Endothelial cell of hepatic sinusoid (primary cell): ENCODE measurements at regions not wholly inside any gene's neighbourhood (a gene's known extent, or its start where the extent isn't known, plus 50 kb on each side); places are given as distances from the start of the nearest gene placed in this dataset.

Source experiments
- in situ Hi-C: cut with HindIII; loops from 2 replicates; pipeline ENCODE4 v1.10.0; 2017; ENCODE audit warnings: low sequenced_read_pairs

- in situ Hi-C loops: no loop called here
These were observed 300.5 kb downstream of the NR2F1-AS1 start for GRCh38 chr5:93280518-93280917.

- in situ Hi-C loops: no loop called here
These were observed 301.6 kb downstream of the NR2F1-AS1 start for GRCh38 chr5:93279296-93279963.

GRCh38 chr5:93278896-93279295 is 302.1 kb downstream of the NR2F1-AS1 start:
- in situ Hi-C loops: no loop called here

DNA sequence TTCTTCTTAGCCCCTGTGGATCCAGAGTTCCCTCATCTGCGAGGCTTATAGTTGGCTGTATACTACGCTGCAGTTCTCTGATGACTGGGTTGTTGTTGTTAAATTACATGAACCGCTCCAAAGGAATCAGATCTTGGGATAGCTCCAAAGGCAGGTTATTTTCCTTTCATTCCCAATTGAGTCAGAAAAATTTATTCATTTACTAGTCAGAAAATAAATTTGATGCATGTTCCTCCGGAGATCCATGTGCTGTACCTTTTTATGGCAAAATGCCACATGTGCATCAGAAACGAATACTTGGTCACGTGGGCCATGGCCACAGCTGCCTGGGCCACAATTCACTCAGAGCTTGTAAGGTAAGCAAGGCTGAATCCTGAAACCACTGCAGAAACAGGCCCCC is 304.0 kb downstream of the NR2F1-AS1 start:
- in situ Hi-C loops: no loop called here

- in situ Hi-C loops: no loop called here
These were observed 305.6 kb downstream of the NR2F1-AS1 start for GRCh38 chr5:93275376-93275775.

DNA sequence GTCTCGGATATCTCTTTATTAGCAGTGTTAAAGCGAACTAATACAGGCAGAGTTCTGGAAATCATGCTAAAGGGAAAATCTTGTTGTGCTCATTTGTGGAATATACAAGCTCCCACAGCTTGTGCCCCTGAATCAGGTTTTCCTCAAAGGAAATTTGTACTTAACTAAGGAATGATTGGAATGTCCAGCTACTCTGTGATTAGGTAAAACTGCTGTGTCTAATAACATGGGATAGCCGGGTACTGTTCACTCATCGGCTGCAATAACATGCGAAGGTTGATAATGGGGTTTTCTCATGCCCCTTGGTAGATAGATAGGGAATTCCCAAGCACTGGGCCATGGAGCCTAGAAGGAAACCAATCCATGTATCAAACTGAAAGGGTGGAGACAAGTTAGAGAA is 306.7 kb downstream of the NR2F1-AS1 start:
- in situ Hi-C loops: loop anchor here (5.0 kb wide), 1 partner anchor 82 kb away; no protein-coding TSS in a partner anchor

GRCh38 chr5:93273176-93273575 is 307.8 kb downstream of the NR2F1-AS1 start:
- in situ Hi-C loops: loop anchor here (5.0 kb wide), 1 partner anchor 81 kb away; no protein-coding TSS in a partner anchor

DNA sequence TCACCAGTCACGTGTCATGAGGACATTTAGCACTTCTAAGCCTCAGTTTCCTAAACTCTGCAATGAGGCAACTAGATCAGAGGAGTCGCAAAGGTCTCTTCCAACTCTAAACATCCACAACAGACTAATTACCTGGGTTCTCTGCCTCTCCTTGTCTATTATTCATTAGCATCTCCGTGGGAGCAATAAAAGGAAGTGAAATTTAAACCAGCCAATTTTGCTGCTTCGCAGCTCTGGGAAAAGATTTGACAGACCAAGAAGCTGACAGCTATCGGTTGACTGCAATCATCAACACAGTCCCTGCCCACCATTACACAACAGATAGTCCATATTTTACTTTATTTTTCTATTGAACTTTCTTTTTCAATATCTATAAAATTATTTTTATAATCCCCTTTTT is 308.9 kb downstream of the NR2F1-AS1 start:
- in situ Hi-C loops: loop anchor here (5.0 kb wide), 1 partner anchor 80 kb away; no protein-coding TSS in a partner anchor

DNA sequence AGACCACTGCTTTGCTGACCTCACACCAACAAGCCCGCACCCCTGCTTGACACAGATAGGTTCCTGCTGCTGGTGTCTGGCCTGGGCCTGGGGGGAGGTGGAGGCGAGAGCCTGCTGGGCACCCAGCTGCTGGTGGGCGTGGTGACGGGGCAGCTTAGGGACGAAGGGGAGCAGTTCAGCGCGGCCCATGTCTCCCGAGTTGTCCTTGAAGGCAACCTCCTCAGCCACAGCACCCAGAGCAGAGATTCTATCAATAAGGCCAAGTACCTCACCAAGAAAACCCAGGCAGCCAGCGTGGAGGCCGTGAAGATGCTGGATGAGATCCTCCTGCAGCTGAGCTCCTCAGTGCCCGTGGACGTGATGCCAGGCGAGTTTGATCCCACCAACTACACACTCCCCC is 313.3 kb downstream of the NR2F1-AS1 start:
- in situ Hi-C loops: loop anchor here (5.0 kb wide), 1 partner anchor 35 kb away; no protein-coding TSS in a partner anchor

GRCh38 chr5:93267276-93267675 is 313.7 kb downstream of the NR2F1-AS1 start:
- in situ Hi-C loops: loop anchor here (5.0 kb wide), 1 partner anchor 35 kb away; no protein-coding TSS in a partner anchor

DNA sequence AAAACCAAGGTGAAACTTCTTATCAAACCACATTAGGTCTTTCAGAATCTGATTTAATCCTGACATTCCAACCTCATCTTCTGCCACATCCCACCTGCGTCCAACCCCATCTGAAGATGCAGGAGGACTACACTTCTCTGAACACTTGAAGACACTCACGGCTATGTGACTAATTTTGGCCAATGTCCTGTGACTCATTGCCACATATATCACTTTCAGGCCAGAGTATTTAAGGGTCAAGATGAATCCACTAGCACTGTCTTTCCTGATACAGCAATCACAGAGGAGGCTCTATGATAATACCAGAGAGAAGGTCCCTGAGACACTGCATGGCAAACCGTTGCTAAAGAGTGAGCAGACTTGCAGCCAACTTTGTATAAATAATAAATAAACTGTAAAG is 323.4 kb downstream of the NR2F1-AS1 start:
- in situ Hi-C loops: no loop called here

DNA sequence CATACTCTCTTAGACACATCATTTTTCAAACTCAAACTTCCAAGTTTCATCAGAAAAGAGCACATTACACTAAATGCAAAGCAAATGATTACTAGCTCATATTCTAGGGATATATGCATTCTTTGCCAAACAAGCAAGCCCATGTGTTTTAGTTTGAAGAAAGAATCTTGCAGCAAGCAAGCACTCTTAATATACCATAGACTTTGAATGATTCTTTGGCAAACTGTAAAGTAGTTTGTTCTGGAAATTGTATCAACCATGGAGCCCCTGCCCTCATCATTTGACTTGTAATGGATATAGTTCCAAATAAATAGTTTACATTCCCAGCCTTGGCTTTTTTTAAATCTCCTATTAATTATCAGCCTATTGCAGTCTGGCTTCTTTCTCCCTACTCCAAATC is 325.2 kb downstream of the NR2F1-AS1 start:
- in situ Hi-C loops: no loop called here

- in situ Hi-C loops: no loop called here
These were observed 328.9 kb downstream of the NR2F1-AS1 start for GRCh38 chr5:93252165-93252564.

GRCh38 chr5:93251347-93251746 is 329.7 kb downstream of the NR2F1-AS1 start:
- in situ Hi-C loops: no loop called here

DNA sequence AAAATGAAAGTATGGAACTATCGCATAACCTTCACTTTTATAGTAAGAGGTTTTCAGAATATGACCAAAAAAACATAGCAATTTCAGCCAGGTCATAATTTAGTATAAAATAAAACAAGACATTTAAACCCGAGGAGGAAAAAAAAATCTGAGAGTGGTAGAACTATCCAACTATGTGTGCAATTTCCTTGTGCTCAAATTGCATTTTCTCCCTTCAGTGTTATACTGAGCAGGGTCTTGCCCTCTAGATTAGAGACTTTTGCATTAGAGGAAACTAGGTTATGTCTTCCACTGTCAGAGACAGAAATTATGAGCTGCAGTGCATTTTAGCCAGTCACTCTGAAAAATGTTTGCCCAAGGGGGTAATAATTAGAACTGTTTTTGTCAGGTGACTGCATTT is 330.6 kb downstream of the NR2F1-AS1 start:
- in situ Hi-C loops: no loop called here

- in situ Hi-C loops: no loop called here
These were observed 331.2 kb downstream of the NR2F1-AS1 start for GRCh38 chr5:93249651-93250289.

DNA sequence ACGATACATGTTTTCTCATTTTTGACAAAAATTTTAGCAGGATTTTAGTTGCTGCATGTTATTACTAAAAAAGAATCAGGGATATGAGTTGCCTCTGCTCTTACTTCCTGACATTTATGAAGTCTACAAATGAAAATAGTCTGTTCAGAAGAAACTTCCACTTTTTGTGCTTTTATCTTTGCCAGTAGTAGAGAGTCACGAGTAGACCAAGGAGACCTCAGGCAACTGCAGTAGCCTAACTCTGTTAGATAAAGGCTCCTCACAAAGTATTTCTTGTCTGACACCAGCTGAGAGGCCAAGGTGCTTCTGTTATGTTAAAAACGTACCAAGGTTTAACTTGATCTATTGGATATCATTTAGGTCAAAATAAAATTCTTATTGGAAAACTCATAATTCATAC is 333.9 kb downstream of the NR2F1-AS1 start:
- in situ Hi-C loops: no loop called here

- in situ Hi-C loops: no loop called here
These were observed 334.7 kb downstream of the NR2F1-AS1 start for GRCh38 chr5:93246090-93246855.

DNA sequence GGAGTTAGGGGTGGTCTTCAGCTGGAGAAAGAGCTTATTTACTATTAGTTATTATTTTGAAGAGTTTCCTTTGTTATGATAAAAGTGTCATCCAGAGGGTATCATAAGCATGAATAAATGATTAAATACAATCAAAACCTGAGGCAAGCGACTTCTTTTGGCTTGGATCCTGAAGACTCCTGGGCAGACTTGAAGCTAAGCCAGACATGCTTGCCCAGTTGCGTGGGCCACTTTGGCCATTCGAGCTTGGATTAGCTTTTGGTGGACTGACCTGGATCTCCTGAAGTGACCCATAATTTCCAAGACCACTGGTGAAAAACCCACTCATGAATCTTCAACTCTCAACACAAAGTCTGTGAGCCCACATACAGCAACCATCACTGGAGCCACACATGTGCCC is 335.8 kb downstream of the NR2F1-AS1 start:
- in situ Hi-C loops: no loop called here

GRCh38 chr5:93243481-93243880 is 337.5 kb downstream of the NR2F1-AS1 start:
- in situ Hi-C loops: no loop called here

- in situ Hi-C loops: no loop called here
These were observed 340.7 kb downstream of the NR2F1-AS1 start for GRCh38 chr5:93240228-93240834.
